ENCODE measurements at regions not wholly inside any gene's neighbourhood (a gene's known extent, or its start where the extent isn't known, plus 50 kb on each side); places are given as distances from the start of the nearest gene placed in this dataset.

GRCh38 chr4:186458050-186458449 lies 97.3 kb downstream of the MTNR1A start:
- no peak for DNase-seq (ENCODE audit: low read depth)
- H3K36me3 ChIP-seq (ENCODE audit: control insufficient read depth, insufficient read depth, low read length), result no peaks in the 10 kb centered on the region
- H3K27me3 ChIP-seq (ENCODE audit: control insufficient read depth, insufficient read depth, low read length), result no peaks in the 10 kb centered on the region
- no peak for FAIRE-seq
- H3K4me3 ChIP-seq (ENCODE audit: low read depth, low read length), result no peak overlapping the region
- no peak for TF ChIP-seq CTCF (IDR thresholded peaks at IDR 0.05; ENCODE audit: insufficient read depth, low read length, severe bottlenecking)

- Histone ChIP-seq H3K27me3 (ENCODE audit: control insufficient read depth, insufficient read depth, low read length) (no peaks in the 10 kb centered on the region), H3K4me3 (ENCODE audit: low read depth, low read length) (no peak overlapping the region), H3K36me3 (ENCODE audit: control insufficient read depth, insufficient read depth, low read length) (no peaks in the 10 kb centered on the region)
- DNase-seq (ENCODE audit: low read depth), result no peak
- no peak for FAIRE-seq
- no peak for TF ChIP-seq CTCF (IDR thresholded peaks at IDR 0.05; ENCODE audit: insufficient read depth, low read length, severe bottlenecking)
These were observed 103.4 kb downstream of the MTNR1A start for GRCh38 chr4:186451982-186452381.

- FAIRE-seq (no peak), DNase-seq (ENCODE audit: low read depth) (no peak)
- Histone ChIP-seq H3K36me3 (ENCODE audit: control insufficient read depth, insufficient read depth, low read length) (no peaks in the 10 kb centered on the region), H3K4me3 (ENCODE audit: low read depth, low read length) (no peak overlapping the region), H3K27me3 (ENCODE audit: control insufficient read depth, insufficient read depth, low read length) (no peaks in the 10 kb centered on the region)
- no peak for TF ChIP-seq CTCF (IDR thresholded peaks at IDR 0.05; ENCODE audit: insufficient read depth, low read length, severe bottlenecking)
These were observed 105.4 kb downstream of the MTNR1A start for GRCh38 chr4:186449954-186450353.

GRCh38 chr4:186445040-186445439 lies 110.3 kb downstream of the MTNR1A start:
- no peak for TF ChIP-seq CTCF (IDR thresholded peaks at IDR 0.05; ENCODE audit: insufficient read depth, low read length, severe bottlenecking)
- DNase-seq (ENCODE audit: low read depth) (no peak), FAIRE-seq (no peak)
- Histone ChIP-seq H3K27me3 (ENCODE audit: control insufficient read depth, insufficient read depth, low read length) (no peaks in the 10 kb centered on the region), H3K4me3 (ENCODE audit: low read depth, low read length) (no peak overlapping the region), H3K36me3 (ENCODE audit: control insufficient read depth, insufficient read depth, low read length) (no peaks in the 10 kb centered on the region)

- no peak overlapping the region for H3K4me3 ChIP-seq (ENCODE audit: low read depth, low read length)
- no peak for TF ChIP-seq CTCF (IDR thresholded peaks at IDR 0.05; ENCODE audit: insufficient read depth, low read length, severe bottlenecking)
- no peaks in the 10 kb centered on the region for H3K27me3 ChIP-seq (ENCODE audit: control insufficient read depth, insufficient read depth, low read length)
- no peaks in the 10 kb centered on the region for H3K36me3 ChIP-seq (ENCODE audit: control insufficient read depth, insufficient read depth, low read length)
- FAIRE-seq, result no peak
- no peak for DNase-seq (ENCODE audit: low read depth)
These were observed 113.9 kb downstream of the MTNR1A start for GRCh38 chr4:186441502-186441901.

- TF ChIP-seq CTCF (IDR thresholded peaks at IDR 0.05; ENCODE audit: insufficient read depth, low read length, severe bottlenecking), result no peak
- H3K4me3 ChIP-seq (ENCODE audit: low read depth, low read length), result no peak overlapping the region
- DNase-seq (ENCODE audit: low read depth) (no peak), FAIRE-seq (no peak)
- H3K36me3 ChIP-seq (ENCODE audit: control insufficient read depth, insufficient read depth, low read length), result no peaks in the 10 kb centered on the region
- no peaks in the 10 kb centered on the region for H3K27me3 ChIP-seq (ENCODE audit: control insufficient read depth, insufficient read depth, low read length)
These were observed 126.9 kb downstream of the MTNR1A start for GRCh38 chr4:186428481-186428880.

Data from bronchial epithelial cell (primary cell).